DND-41 (cell line): ENCODE measurements at regions not wholly inside any gene's neighbourhood (a gene's known extent, or its start where the extent isn't known, plus 50 kb on each side); places are given as distances from the start of the nearest gene placed in this dataset.

Experiments used
- CTCF ChIP-seq: IDR thresholded peaks from 2 replicates; pipeline ENCODE4 v1.5.1; 2012; ENCODE audit warnings: borderline replicate concordance, low read length, moderate library complexity, mild to moderate bottlenecking; ENCODE audit not compliant: poor library complexity, severe bottlenecking; ENCODE audit errors: extremely low read depth
- EZH2 ChIP-seq: IDR thresholded peaks from 3 replicates; pipeline ENCODE4 v1.6.1; 2012; ENCODE audit warnings: borderline replicate concordance, low read depth, mild to moderate bottlenecking, moderate library complexity, low read length, inconsistent platforms; ENCODE audit not compliant: severe bottlenecking

- TF ChIP-seq CTCF (no peak), EZH2 (no peak)
Measured at GRCh38 chrX:117327373-117327772, 789.2 kb downstream of the KLHL13 start.
